GM12873 (cell line): ENCODE measurements at regions not wholly inside any gene's neighbourhood (a gene's known extent, or its start where the extent isn't known, plus 50 kb on each side); places are given as distances from the start of the nearest gene placed in this dataset.

Experiments
- TF ChIP-seq, protein P1 (sequence below): IDR thresholded peaks from 2 replicates; pipeline ENCODE4 v1.5.1; 2012; ENCODE audit warnings: low read depth, mild to moderate bottlenecking, moderate library complexity, low read length, control low read depth; ENCODE audit not compliant: insufficient read depth; ENCODE audit errors: missing control alignments

DNA sequence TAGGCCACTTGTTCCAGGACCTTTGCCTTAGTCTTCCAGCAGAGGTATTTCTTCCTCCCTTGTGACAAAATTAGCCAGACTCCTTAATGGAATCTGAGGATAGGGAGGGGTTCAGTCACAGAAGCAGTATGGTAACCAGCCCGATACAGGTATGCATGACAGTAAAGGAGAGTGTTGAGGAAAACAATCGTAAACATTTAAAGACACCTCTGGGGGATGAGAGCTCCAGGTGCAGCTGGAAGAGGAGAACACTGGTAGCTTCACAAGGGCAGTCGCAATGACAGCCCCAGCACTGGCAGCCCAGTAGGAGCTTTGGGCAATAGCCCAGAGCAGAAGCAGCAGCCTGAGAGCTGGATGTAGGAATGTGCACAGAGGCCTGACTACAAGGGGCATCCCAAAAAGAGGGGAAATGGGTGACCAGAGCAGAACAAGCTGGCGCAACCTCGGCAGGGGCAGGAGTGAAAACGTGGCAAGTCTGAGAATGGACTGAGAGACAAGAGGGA, 344.9 kb upstream of the JAG1 start:
- TF ChIP-seq, protein P1, sequence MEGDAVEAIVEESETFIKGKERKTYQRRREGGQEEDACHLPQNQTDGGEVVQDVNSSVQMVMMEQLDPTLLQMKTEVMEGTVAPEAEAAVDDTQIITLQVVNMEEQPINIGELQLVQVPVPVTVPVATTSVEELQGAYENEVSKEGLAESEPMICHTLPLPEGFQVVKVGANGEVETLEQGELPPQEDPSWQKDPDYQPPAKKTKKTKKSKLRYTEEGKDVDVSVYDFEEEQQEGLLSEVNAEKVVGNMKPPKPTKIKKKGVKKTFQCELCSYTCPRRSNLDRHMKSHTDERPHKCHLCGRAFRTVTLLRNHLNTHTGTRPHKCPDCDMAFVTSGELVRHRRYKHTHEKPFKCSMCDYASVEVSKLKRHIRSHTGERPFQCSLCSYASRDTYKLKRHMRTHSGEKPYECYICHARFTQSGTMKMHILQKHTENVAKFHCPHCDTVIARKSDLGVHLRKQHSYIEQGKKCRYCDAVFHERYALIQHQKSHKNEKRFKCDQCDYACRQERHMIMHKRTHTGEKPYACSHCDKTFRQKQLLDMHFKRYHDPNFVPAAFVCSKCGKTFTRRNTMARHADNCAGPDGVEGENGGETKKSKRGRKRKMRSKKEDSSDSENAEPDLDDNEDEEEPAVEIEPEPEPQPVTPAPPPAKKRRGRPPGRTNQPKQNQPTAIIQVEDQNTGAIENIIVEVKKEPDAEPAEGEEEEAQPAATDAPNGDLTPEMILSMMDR = no peak

DNA sequence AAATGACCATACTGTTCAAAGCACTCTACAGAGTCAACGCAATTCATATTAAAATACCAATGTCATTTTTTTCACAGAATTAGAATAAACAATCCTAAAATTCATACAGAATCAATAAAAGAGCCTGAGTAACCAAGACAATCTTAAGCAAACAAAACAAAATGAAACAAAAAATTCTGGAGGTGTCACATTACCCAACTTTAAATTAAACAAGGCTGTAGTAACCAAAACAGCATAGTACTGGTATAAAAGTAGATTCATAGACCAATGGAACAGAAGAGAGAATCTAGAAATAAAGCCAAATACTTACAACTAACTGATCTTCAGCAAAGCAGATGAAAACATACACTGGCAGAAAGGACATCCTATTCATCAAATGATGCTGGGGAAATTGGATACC, 346.9 kb upstream of the JAG1 start:
- TF ChIP-seq, protein P1 = no peak

DNA sequence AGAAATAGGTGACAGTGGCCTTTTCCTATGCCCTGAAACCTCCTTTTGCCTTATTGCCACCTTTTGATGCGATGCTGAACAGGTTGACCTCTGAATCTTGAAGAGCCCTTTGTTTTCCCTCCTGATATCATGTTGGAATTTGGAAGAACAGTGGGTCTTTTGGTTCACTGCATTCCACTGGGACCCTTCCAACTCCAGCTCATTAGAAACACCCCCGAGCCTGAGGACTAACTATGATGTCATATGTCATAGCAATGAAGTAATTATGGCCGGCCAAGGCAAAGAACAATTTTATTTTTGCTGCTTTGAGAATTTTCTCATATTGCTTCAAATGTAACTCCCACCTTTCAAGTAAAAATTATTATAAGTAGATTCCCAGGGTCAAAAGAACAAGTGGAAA, 353.4 kb upstream of the JAG1 start:
- TF ChIP-seq, protein P1 = no peak

DNA sequence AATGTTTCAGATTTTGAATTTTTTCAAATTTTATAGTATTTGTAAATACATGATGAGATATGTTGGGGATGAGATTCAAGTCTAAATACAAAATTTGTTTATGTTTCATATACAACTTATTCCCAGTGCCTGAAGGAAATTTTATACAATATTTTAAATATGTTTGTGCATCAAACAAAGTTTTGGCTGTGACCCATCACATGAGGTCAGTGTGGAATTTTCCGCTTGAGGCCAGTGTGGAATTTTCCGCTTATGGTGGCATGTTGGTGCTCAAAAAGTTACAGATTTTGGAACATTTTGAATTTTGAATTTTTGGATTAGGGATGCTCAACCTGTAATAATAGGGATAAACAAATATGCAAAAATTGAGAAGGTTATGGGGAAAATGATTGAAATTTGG, 356.6 kb upstream of the JAG1 start:
- TF ChIP-seq, protein P1 = no peak

DNA sequence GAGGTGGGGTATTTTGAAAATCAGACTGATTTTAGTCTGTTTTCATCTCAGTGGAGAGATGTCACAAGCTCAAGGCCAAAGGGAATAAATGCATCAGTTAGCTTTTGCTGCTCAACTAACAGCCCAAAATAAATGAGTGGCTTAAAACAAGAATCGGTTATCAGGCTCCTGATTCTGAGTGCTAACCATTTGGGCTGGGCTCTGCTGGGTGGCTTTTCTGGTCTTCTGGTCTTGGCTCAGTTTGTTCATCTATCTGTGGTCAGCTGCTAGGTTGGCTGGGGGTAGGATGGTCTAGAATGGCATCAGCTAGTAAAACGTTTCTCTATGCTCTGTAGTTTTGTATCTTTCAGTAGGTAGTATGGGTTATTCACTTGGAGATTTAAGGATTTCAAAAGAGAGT, 357.5 kb upstream of the JAG1 start:
- TF ChIP-seq, protein P1 = no peak

DNA sequence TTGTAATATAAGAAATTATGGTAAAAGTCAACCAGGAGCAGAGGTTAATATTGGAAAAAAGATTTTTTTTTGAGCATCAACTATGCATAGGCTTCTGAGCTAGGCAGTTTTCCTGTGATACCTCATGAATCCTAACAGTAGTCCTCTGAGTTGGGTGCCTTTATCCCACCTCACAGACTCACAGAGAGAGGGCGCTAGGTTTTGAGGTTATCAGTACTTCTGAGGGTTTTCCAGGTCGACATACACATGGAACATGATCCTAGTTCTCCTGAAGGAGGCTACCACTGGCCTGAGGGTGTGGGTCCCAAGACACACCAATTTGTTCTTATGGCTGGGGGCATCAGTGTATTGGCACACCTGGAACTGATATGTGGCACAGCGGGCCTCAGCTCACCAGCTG, 358.8 kb upstream of the JAG1 start:
- TF ChIP-seq, protein P1 = no peak

DNA sequence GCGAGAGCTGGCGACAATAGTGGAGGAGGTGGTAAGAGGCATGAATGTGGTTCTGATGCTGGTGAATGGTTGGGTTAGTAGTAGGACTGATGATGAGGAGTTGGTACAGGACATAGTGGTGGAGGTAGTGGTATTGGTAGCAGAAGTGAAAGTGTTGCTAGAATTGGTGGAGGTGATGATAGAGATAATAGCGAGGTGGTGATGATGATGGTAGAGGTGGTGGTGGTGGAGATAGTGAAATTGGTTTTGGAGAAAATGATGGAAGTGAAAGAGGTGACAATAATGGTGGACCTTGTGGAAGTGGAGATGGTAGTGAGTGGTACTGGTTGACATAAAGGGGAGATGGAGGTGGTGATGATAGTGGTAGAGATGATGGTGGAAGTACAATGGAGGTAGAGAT, 360.2 kb upstream of the JAG1 start:
- TF ChIP-seq, protein P1 = no peak

DNA sequence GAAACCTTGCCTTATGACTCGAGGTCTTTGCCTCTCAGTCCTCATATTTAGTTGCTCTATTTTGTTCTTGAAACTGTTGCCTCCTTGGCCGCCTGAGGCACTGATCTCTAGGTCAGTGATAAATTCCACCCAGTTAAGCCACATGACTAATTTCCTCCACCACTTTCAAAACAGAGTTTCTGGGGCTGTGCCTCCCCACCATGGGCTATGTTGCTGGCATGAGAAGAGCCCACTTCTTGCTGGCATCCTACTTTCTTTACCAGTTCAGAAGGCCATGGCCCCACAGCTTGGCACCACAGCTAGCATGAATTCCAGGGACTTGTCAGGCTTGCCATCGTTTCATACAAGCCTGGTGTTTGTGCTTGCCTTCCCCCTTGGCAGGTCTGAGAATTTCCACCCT, 361.4 kb upstream of the JAG1 start:
- TF ChIP-seq, protein P1 = no peak
